MCF 10A (cell line): ENCODE measurements at regions not wholly inside any gene's neighbourhood (a gene's known extent, or its start where the extent isn't known, plus 50 kb on each side); places are given as distances from the start of the nearest gene placed in this dataset.

Experiments used
- BruUV-seq: library from RNA; stranded (reverse); fragments of 400-500 nt; replicated peaks from 2 replicates; lab custom pipeline; 2021; lab: Mats Ljungman, UMichigan
- CTCF ChIA-PET: fragments of 300-600 bp; sonication (Branson Sonifier 250); formaldehyde crosslinking; extraction: SDS; loops from one replicate; lab custom pipeline; 2021; ENCODE audit warnings: antibody characterized with exemption, inconsistent platforms; lab: Yijun Ruan, JAX
- POLR2A ChIA-PET: fragments of 300-600, 350-650 bp; sonication (Branson Sonifier 250); formaldehyde crosslinking; extraction: SDS; loops from one replicate; lab custom pipeline; 2020; ENCODE audit warnings: antibody characterized with exemption, inconsistent platforms; lab: Yijun Ruan, JAX
- DNase-seq: peaks from one replicate; pipeline ENCODE4 v3.0.0-alpha.2; 2018; ENCODE audit not compliant: unreplicated experiment
- H3K27ac Mint-ChIP-seq: one replicate; pipeline ENCODE4 v1.8.0; 2022; ENCODE audit warnings: mild to moderate bottlenecking, low read depth, mixed read lengths; ENCODE audit not compliant: unreplicated experiment
- H3K27me3 Mint-ChIP-seq: one replicate; pipeline ENCODE4 v1.8.0; 2022; ENCODE audit warnings: mixed read lengths; ENCODE audit not compliant: insufficient read depth, unreplicated experiment
- H3K36me3 Mint-ChIP-seq: one replicate; pipeline ENCODE4 v1.8.0; 2022; ENCODE audit warnings: mild to moderate bottlenecking, moderate library complexity, mixed read lengths; ENCODE audit not compliant: insufficient read depth, unreplicated experiment
- H3K4me1 Mint-ChIP-seq: one replicate; pipeline ENCODE4 v1.8.0; 2022; ENCODE audit warnings: mixed read lengths; ENCODE audit not compliant: insufficient read depth, unreplicated experiment
- H3K4me3 Mint-ChIP-seq: one replicate; pipeline ENCODE4 v1.8.0; 2022; ENCODE audit warnings: mild to moderate bottlenecking, moderate library complexity, mixed read lengths; ENCODE audit not compliant: unreplicated experiment
- H3K9me3 Mint-ChIP-seq: one replicate; pipeline ENCODE4 v1.8.0; 2022; ENCODE audit warnings: mixed read lengths; ENCODE audit not compliant: unreplicated experiment
- CTCF ChIP-seq: fragments of 200-600 bp; IDR thresholded peaks from one replicate; pipeline ENCODE4 v1.8.0; 2022; ENCODE audit warnings: antibody characterized with exemption, mild to moderate bottlenecking; ENCODE audit not compliant: unreplicated experiment
- intact Hi-C: fragments of 100-400 bp; cut with micrococcal nuclease; formaldehyde crosslinking; loops from 2 replicates; pipeline ENCODE4 v1.14.1; 2022

- DNase-seq = no peak
- H3K27ac Mint-ChIP-seq = no peak overlapping the region
- BruUV-seq = no TSS peak
- H3K4me3 Mint-ChIP-seq = no peak overlapping the region
- TF ChIP-seq CTCF = no peak
- intact Hi-C loops = no loop called here
- CTCF ChIA-PET = no interaction called here
- POLR2A ChIA-PET = no interaction called here
- no peaks in the 10 kb centered on the region for H3K27me3 Mint-ChIP-seq
- H3K4me1 Mint-ChIP-seq = no peaks in the 10 kb centered on the region
- H3K9me3 Mint-ChIP-seq = peaks cover 11% of the 10 kb centered on the region
- H3K36me3 Mint-ChIP-seq = peaks cover 4% of the 10 kb centered on the region
These were observed 336.6 kb upstream of the MKI67 start for GRCh38 chr10:128462844-128463243.

GRCh38 chr10:128463991-128464760, 338.0 kb upstream of the MKI67 start:
- H3K4me3 Mint-ChIP-seq = no peak overlapping the region

GRCh38 chr10:128465697-128466096, 339.5 kb upstream of the MKI67 start:
- peaks cover 4% of the 10 kb centered on the region for H3K36me3 Mint-ChIP-seq
- peaks cover 6% of the 10 kb centered on the region for H3K9me3 Mint-ChIP-seq
- no peaks in the 10 kb centered on the region for H3K27me3 Mint-ChIP-seq
- TF ChIP-seq CTCF = no peak
- H3K4me1 Mint-ChIP-seq = no peaks in the 10 kb centered on the region
- no TSS peak for BruUV-seq
- no peak overlapping the region for H3K27ac Mint-ChIP-seq
- intact Hi-C loops = no loop called here
- no peak for DNase-seq
- no peak overlapping the region for H3K4me3 Mint-ChIP-seq
- ChIA-PET CTCF (interaction anchor here (1.0 kb wide), 1 partner anchor 60 kb away, joined by 3 read pairs; no protein-coding TSS in a partner anchor), POLR2A (no interaction called here)

More at GRCh38 chr10:128463991-128464760, 338.0 kb upstream of the MKI67 start:
- ChIA-PET CTCF (interaction anchor here (0.6 to 1.1 kb wide), 2 partner anchors 16 to 285 kb away, joined by 3 read pairs; no protein-coding TSS in a partner anchor), POLR2A (no interaction called here)
- no TSS peak for BruUV-seq
- DNase-seq = peak; percentile 38
- H3K27ac Mint-ChIP-seq = no peak overlapping the region
- H3K27me3 Mint-ChIP-seq = no peaks in the 10 kb centered on the region
- no peak for TF ChIP-seq CTCF
- peaks cover 6% of the 10 kb centered on the region for H3K9me3 Mint-ChIP-seq
- intact Hi-C loops = no loop called here
- H3K4me1 Mint-ChIP-seq = no peaks in the 10 kb centered on the region
- peaks cover 4% of the 10 kb centered on the region for H3K36me3 Mint-ChIP-seq

GRCh38 chr10:128466831-128467371, 340.7 kb upstream of the MKI67 start:
- TF ChIP-seq CTCF = no peak
- Mint-ChIP-seq H3K27me3 (no peaks in the 10 kb centered on the region), H3K4me1 (no peaks in the 10 kb centered on the region), H3K9me3 (peaks cover under 1% of the 10 kb centered on the region), H3K36me3 (peaks cover under 1% of the 10 kb centered on the region), H3K27ac (no peak overlapping the region), H3K4me3 (no peak overlapping the region)
- BruUV-seq = no TSS peak
- POLR2A ChIA-PET = no interaction called here
- no peak for DNase-seq
- CTCF ChIA-PET = interaction anchor here (0.6 to 1.0 kb wide), 2 partner anchors 59 to 1320 kb away, joined by 3 read pairs; no protein-coding TSS in a partner anchor
- intact Hi-C loops = no loop called here
